D721Med (cell line): ENCODE measurements at regions not wholly inside any gene's neighbourhood (a gene's known extent, or its start where the extent isn't known, plus 50 kb on each side); places are given as distances from the start of the nearest gene placed in this dataset.

Experiments
- DNase-seq: peaks from one replicate; pipeline ENCODE4 v3.0.0; 2011; ENCODE audit warnings: low spot score; ENCODE audit not compliant: insufficient read length
- FAIRE-seq: peaks from 2 replicates; lab custom pipeline; 2011; peaks lifted over from hg19 to GRCh38; lab: Jason Lieb, UNC
- TF ChIP-seq, protein P1 (sequence below): IDR thresholded peaks from 2 replicates; pipeline ENCODE4 v1.5.1; 2012; ENCODE audit warnings: mild to moderate bottlenecking, control low read depth; ENCODE audit not compliant: insufficient read depth; ENCODE audit errors: missing control alignments

DNA sequence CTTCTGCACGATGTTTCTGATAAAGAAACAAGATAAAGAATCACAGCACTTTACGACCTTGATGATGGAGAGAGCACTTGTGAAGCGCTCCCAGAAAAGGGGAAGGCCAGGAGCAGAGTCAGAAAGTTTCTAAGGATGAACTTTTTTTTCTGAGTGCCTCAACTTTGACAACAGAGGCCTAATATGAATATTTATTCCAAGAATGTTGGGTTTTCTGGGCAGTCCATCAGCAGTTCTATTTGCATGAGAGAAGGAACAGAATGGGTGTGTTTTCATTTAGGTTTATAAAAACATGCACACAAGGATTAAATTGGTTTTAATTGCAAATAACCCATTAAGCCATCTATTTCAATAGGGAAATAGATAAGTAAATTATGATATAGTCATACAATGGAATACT, 204.9 kb downstream of the SIM1 start:
- FAIRE-seq (no peak), DNase-seq (no peak)
- TF ChIP-seq, protein P1, sequence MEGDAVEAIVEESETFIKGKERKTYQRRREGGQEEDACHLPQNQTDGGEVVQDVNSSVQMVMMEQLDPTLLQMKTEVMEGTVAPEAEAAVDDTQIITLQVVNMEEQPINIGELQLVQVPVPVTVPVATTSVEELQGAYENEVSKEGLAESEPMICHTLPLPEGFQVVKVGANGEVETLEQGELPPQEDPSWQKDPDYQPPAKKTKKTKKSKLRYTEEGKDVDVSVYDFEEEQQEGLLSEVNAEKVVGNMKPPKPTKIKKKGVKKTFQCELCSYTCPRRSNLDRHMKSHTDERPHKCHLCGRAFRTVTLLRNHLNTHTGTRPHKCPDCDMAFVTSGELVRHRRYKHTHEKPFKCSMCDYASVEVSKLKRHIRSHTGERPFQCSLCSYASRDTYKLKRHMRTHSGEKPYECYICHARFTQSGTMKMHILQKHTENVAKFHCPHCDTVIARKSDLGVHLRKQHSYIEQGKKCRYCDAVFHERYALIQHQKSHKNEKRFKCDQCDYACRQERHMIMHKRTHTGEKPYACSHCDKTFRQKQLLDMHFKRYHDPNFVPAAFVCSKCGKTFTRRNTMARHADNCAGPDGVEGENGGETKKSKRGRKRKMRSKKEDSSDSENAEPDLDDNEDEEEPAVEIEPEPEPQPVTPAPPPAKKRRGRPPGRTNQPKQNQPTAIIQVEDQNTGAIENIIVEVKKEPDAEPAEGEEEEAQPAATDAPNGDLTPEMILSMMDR = no peak

DNA sequence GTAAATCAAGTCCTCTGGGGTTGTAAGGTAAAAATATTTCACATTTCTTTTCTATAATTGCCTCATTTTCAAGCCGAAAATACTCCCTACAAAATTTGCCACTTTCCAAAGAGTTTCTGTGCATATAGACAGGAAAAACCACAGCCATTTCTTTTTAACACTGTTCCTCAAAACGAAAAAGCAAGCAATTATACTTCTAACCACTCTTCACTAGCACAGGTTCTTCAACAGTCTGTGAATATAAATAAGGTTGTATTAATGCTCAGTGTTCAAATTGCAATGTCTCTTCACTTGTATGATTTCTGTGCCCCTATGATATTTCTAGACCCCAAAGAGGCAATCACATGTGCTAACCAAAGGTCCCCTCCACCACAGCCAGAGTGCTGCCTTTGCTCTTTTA, 206.0 kb downstream of the SIM1 start:
- TF ChIP-seq, protein P1 = no peak
- DNase-seq = no peak
- FAIRE-seq = no peak

DNA sequence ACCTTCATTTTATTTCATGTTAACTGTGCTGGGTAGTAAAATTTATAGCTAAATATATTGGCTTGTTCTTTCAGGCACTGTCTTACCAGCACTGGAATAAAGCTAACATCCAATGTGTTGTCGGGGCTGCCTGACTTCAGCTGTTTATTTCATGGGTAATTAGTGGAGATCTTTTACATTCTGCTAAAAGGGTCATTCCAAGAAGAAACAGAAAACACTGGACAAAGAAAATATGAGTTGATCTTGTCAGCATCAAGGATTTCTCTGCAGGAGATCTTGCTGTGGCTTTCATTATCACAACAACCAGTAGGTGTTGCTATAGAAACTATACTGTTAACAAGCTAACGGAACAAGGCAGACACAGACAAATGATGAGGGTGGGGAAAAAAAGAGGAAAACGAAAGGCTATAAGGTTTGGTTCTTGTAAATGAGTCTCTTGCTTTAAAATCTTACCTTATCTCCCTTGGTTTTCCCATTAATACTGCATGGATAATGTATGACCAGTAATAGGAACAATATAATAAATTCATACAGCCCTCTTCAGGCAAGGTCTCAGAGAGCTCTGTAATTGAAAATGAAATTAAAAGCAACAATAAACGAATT, 206.8 kb downstream of the SIM1 start:
- peak; percentile 96 for FAIRE-seq
- TF ChIP-seq, protein P1 = no peak
- no peak for DNase-seq

DNA sequence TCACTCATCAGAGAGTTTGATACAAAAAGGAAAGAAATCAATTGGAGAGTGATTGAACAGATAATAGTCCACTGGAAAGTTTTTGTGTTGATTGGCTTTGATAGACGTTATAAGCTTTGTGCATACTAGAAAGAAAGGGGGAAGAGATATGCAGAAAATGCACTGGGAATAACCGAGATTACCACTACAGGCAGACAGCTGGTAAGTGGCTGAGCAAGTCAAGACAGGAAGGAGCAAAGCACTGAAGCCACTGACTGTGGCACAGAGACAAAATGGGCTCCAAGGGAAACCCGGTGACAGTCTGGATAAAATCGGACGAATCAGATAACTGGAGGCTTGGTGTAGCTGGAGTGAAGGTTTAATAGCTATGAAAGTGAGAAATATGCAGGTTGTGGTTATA, 209.0 kb downstream of the SIM1 start:
- FAIRE-seq = no peak
- no peak for DNase-seq
- TF ChIP-seq, protein P1 = no peak

DNA sequence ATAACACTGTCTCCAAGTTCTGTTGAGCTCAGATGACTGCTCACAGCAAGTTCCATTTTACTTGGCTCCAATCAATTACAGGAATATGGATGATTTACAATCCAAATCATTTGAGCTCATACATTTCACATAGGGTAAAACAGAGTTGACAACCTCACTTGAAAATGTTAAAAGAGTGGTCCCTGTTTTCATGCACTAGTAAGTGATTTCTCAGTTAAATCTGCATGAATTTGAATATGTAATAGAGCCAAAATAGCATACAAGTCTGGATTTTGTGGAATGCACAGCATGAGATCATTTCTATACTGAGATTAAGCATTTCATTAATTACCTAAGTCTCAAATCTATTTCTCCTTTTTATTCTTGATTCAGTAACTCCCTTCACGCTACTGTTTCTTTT, 217.6 kb downstream of the SIM1 start:
- FAIRE-seq (peak; percentile 29), DNase-seq (no peak)
- TF ChIP-seq, protein P1 = no peak

DNA sequence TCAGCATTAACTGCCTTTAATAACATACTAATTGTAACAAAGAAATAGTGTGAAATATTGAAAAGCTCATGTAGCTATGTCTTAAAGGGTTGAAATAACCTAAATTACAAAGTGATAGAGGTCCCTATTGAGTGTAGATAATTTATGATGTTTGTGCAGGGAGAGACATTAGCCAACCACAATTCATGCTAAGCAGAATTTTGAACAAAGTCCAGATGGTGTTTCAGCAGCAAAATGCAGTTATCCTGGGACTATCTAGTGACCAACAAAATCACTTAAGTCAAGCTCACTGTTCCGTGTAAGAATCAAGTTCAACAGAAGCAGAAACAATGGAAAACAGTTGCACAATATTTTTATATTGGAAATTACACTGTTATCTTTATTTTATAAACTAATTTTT, 218.5 kb downstream of the SIM1 start:
- no peak for DNase-seq
- TF ChIP-seq, protein P1 = no peak
- no peak for FAIRE-seq

DNA sequence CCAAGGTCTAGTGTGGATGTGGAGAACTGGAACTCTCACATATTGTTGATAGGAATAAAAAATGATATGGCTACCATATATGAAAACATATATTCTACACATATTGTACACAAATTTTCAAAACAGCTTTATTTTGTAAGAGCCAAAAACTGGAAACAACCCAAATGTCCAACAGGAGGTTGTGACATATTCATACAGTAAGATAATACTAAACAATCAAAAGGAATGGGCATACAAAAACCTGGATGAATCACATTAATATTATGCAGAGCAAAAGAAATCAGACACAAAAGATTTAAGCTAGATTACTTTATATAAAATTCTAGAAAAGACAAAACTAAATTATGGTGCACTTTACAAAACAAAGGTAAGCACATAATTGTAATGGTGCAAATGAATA, 223.9 kb downstream of the SIM1 start:
- no peak for DNase-seq
- FAIRE-seq = no peak
- TF ChIP-seq, protein P1 = no peak
